Lower leg skin (tissue), 4 donors: ENCODE measurements at regions not wholly inside any gene's neighbourhood (a gene's known extent, or its start where the extent isn't known, plus 50 kb on each side); places are given as distances from the start of the nearest gene placed in this dataset.

ENCODE experiments used
- DNase-seq, 2 donors: peaks; one replicate each; pipeline ENCODE4 v3.0.0-alpha.2; 2019; ENCODE audit warnings: low spot score in 2 of 2
- H3K4me3 ChIP-seq: fragments of 200-600 bp; sonication (generic); 2 replicates; pipeline ENCODE4 v1.5.1; 2017; ENCODE audit warnings: mild to moderate bottlenecking, low read depth; ENCODE audit not compliant: poor library complexity, severe bottlenecking
- POLR2A ChIP-seq, 2 donors: fragments of 450-650 bp; IDR thresholded peaks; one replicate each; pipeline ENCODE4 v1.6.1; 2016 to 2017; ENCODE audit warnings: antibody characterized with exemption in 2 of 2, mild to moderate bottlenecking in 1 of 2, moderate library complexity in 1 of 2
- WGBS, 2 donors: methylation state at CpG; one replicate each; pipeline ENCODE4 v1.1.5; 2018; 5-methylcytosine and 5-hydroxymethylcytosine counted together
- intact Hi-C: fragments of 100-400 bp; cut with DNase I; formaldehyde crosslinking; loops from one replicate; pipeline ENCODE4 v1.15.0; 2023; ENCODE audit warnings: low total_unique reads
- TF ChIP-seq, protein P1 (sequence below), 3 donors: fragments of 450-650 bp; IDR thresholded peaks; one replicate each; pipeline ENCODE4 v1.5.1; 2016; ENCODE audit warnings: antibody characterized with exemption in 3 of 3, mild to moderate bottlenecking in 3 of 3, moderate library complexity in 2 of 3

DNA sequence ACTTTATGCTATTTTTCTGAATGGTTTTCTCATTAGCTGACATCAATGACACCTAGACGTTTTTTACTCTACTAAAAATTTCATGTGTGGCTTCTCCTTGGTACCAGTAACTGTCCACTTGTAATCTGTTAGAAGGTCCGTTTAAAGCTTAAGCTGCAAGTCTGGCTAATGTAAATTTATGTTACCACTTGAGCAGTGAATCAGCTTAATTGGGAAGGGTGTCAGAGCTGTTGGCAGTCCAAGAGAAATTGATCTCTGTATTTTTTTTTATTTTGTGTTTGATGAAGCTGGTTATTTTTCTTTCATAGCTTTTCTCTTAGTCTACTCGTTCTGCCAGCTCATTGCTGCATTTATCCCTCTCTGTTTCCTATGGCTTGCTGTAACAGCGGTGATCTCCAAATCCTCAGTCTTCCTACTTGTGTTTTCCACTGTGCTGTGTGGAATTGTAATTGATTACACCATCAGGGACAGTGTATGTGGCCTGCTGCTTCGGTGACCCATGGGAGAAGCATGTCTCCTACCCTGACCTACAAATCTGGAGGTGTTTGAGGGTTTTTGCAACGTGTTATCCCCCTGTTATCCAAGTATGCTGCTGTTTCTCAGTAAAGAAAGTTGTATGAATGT, 724.2 kb upstream of the REG3G start:
- intact Hi-C loops: no loop called here
- H3K4me3 ChIP-seq: no peak overlapping the region
- TF ChIP-seq, protein P1, sequence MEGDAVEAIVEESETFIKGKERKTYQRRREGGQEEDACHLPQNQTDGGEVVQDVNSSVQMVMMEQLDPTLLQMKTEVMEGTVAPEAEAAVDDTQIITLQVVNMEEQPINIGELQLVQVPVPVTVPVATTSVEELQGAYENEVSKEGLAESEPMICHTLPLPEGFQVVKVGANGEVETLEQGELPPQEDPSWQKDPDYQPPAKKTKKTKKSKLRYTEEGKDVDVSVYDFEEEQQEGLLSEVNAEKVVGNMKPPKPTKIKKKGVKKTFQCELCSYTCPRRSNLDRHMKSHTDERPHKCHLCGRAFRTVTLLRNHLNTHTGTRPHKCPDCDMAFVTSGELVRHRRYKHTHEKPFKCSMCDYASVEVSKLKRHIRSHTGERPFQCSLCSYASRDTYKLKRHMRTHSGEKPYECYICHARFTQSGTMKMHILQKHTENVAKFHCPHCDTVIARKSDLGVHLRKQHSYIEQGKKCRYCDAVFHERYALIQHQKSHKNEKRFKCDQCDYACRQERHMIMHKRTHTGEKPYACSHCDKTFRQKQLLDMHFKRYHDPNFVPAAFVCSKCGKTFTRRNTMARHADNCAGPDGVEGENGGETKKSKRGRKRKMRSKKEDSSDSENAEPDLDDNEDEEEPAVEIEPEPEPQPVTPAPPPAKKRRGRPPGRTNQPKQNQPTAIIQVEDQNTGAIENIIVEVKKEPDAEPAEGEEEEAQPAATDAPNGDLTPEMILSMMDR (IDR thresholded peaks at IDR 0.05): no peak
- no peak for TF ChIP-seq POLR2A (IDR thresholded peaks at IDR 0.05)
- 46 to 59% methylated on average over 6 of the region's 6 CpGs for WGBS, 2 donors
- no peak for DNase-seq

GRCh38 chr2:78304678-78305077, 720.8 kb upstream of the REG3G start:
- DNase-seq: no peak
- 14 to 16% methylated on average over 1 of the region's 1 CpG for WGBS, 2 donors
- TF ChIP-seq, protein P1 (IDR thresholded peaks at IDR 0.05): no peak
- no peak for TF ChIP-seq POLR2A (IDR thresholded peaks at IDR 0.05)
- H3K4me3 ChIP-seq: no peak overlapping the region
- intact Hi-C loops: no loop called here

- intact Hi-C loops: no loop called here
- no peak for TF ChIP-seq POLR2A (IDR thresholded peaks at IDR 0.05)
- TF ChIP-seq, protein P1 (IDR thresholded peaks at IDR 0.05): no peak
- no peak for DNase-seq
- no peak overlapping the region for H3K4me3 ChIP-seq
- 59 to 61% methylated on average over 3 of the region's 3 CpGs for WGBS, 2 donors
These were observed 716.0 kb upstream of the REG3G start for GRCh38 chr2:78309460-78309859.

GRCh38 chr2:78315368-78315767, 710.1 kb upstream of the REG3G start:
- H3K4me3 ChIP-seq: no peak overlapping the region
- no peak for TF ChIP-seq POLR2A (IDR thresholded peaks at IDR 0.05)
- TF ChIP-seq, protein P1 (IDR thresholded peaks at IDR 0.05): no peak
- no peak for DNase-seq
- intact Hi-C loops: no loop called here

GRCh38 chr2:78318275-78318674, 707.2 kb upstream of the REG3G start:
- no peak overlapping the region for H3K4me3 ChIP-seq
- 84 to 89% methylated on average over 2 of the region's 2 CpGs for WGBS, 2 donors
- intact Hi-C loops: no loop called here
- TF ChIP-seq, protein P1 (IDR thresholded peaks at IDR 0.05): no peak
- no peak for TF ChIP-seq POLR2A (IDR thresholded peaks at IDR 0.05)
- no peak for DNase-seq

GRCh38 chr2:78330193-78330592, 695.3 kb upstream of the REG3G start:
- no peak for DNase-seq
- H3K4me3 ChIP-seq: no peak overlapping the region
- intact Hi-C loops: no loop called here
- no peak for TF ChIP-seq POLR2A (IDR thresholded peaks at IDR 0.05)
- TF ChIP-seq, protein P1 (IDR thresholded peaks at IDR 0.05): no peak
